ENCODE measurements at regions not wholly inside any gene's neighbourhood (a gene's known extent, or its start where the extent isn't known, plus 50 kb on each side); places are given as distances from the start of the nearest gene placed in this dataset.

- Mint-ChIP-seq H3K4me1 (peaks cover 18% of the 10 kb centered on the region), H3K27ac (no peak overlapping the region), H3K4me3 (no peak overlapping the region), H3K9me3 (no peaks in the 10 kb centered on the region), H3K27me3 (no peaks in the 10 kb centered on the region), H3K36me3 (no peaks in the 10 kb centered on the region)
- no peak for ATAC-seq (ENCODE audit: low read depth)
- POLR2A ChIA-PET: no interaction called here
- no peak for DNase-seq
Observed at GRCh38 chr4:17328141-17328815, 183.6 kb downstream of the QDPR start.

GRCh38 chr4:17327591-17327990 is 184.3 kb downstream of the QDPR start:
- H3K4me1 Mint-ChIP-seq: peaks cover 18% of the 10 kb centered on the region

GRCh38 chr4:17326756-17327155 is 185.1 kb downstream of the QDPR start:
- POLR2A ChIA-PET: no interaction called here
- Mint-ChIP-seq H3K27ac (no peak overlapping the region), H3K9me3 (no peaks in the 10 kb centered on the region), H3K36me3 (no peaks in the 10 kb centered on the region), H3K4me3 (no peak overlapping the region), H3K4me1 (peaks cover 18% of the 10 kb centered on the region), H3K27me3 (no peaks in the 10 kb centered on the region)
- no peak for DNase-seq
- ATAC-seq (ENCODE audit: low read depth): no peak

More at GRCh38 chr4:17327591-17327990, 184.3 kb downstream of the QDPR start:
- H3K27me3 Mint-ChIP-seq: no peaks in the 10 kb centered on the region
- DNase-seq: no peak
- no peak overlapping the region for H3K27ac Mint-ChIP-seq
- H3K4me3 Mint-ChIP-seq: no peak overlapping the region
- no peaks in the 10 kb centered on the region for H3K36me3 Mint-ChIP-seq
- no peak for ATAC-seq (ENCODE audit: low read depth)
- no peaks in the 10 kb centered on the region for H3K9me3 Mint-ChIP-seq
- POLR2A ChIA-PET: no interaction called here

GRCh38 chr4:17325098-17325497 is 186.8 kb downstream of the QDPR start:
- ATAC-seq (ENCODE audit: low read depth) (no peak), DNase-seq (no peak)
- Mint-ChIP-seq H3K27ac (no peak overlapping the region), H3K36me3 (no peaks in the 10 kb centered on the region), H3K4me1 (peaks cover 18% of the 10 kb centered on the region), H3K27me3 (no peaks in the 10 kb centered on the region), H3K9me3 (peaks cover 2% of the 10 kb centered on the region), H3K4me3 (peak overlapping the region; percentile 33)
- POLR2A ChIA-PET: no interaction called here

GRCh38 chr4:17324386-17324830 is 187.5 kb downstream of the QDPR start:
- H3K4me3 Mint-ChIP-seq: peak overlapping the region; percentile 33
- H3K4me1 Mint-ChIP-seq: peaks cover 18% of the 10 kb centered on the region
- peak overlapping the region; percentile 8 for H3K27ac Mint-ChIP-seq
- POLR2A ChIA-PET: no interaction called here
- no peaks in the 10 kb centered on the region for H3K27me3 Mint-ChIP-seq
- peak; percentile 81 for ATAC-seq (ENCODE audit: low read depth)
- H3K36me3 Mint-ChIP-seq: no peaks in the 10 kb centered on the region
- peaks cover 6% of the 10 kb centered on the region for H3K9me3 Mint-ChIP-seq
- DNase-seq: no peak

- H3K4me1 Mint-ChIP-seq: peaks cover 18% of the 10 kb centered on the region
- peak overlapping the region; percentile 33 for H3K4me3 Mint-ChIP-seq
- peak overlapping the region; percentile 8 for H3K27ac Mint-ChIP-seq
Observed at GRCh38 chr4:17323554-17324385, 188.1 kb downstream of the QDPR start.

GRCh38 chr4:17322514-17322913 is 189.4 kb downstream of the QDPR start:
- Mint-ChIP-seq H3K27ac (no peak overlapping the region), H3K4me1 (peaks cover 14% of the 10 kb centered on the region), H3K4me3 (no peak overlapping the region), H3K36me3 (no peaks in the 10 kb centered on the region), H3K9me3 (peaks cover 6% of the 10 kb centered on the region), H3K27me3 (peaks cover 5% of the 10 kb centered on the region)
- DNase-seq (no peak), ATAC-seq (ENCODE audit: low read depth) (no peak)
- POLR2A ChIA-PET: no interaction called here

More at GRCh38 chr4:17323554-17324385, 188.1 kb downstream of the QDPR start:
- POLR2A ChIA-PET: no interaction called here
- Mint-ChIP-seq H3K27me3 (no peaks in the 10 kb centered on the region), H3K9me3 (peaks cover 6% of the 10 kb centered on the region), H3K36me3 (no peaks in the 10 kb centered on the region)
- DNase-seq (no peak), ATAC-seq (ENCODE audit: low read depth) (no peak)

- ATAC-seq (ENCODE audit: low read depth): no peak
- POLR2A ChIA-PET: no interaction called here
- Mint-ChIP-seq H3K4me1 (peaks cover 11% of the 10 kb centered on the region), H3K36me3 (no peaks in the 10 kb centered on the region), H3K27me3 (peaks cover 8% of the 10 kb centered on the region), H3K27ac (no peak overlapping the region), H3K4me3 (no peak overlapping the region), H3K9me3 (peaks cover 6% of the 10 kb centered on the region)
- DNase-seq: no peak
Observed at GRCh38 chr4:17320046-17320445, 191.8 kb downstream of the QDPR start.

GRCh38 chr4:17317526-17317925 is 194.4 kb downstream of the QDPR start:
- H3K27ac Mint-ChIP-seq: no peak overlapping the region
- H3K9me3 Mint-ChIP-seq: peaks cover 6% of the 10 kb centered on the region
- POLR2A ChIA-PET: no interaction called here
- no peaks in the 10 kb centered on the region for H3K36me3 Mint-ChIP-seq
- ATAC-seq (ENCODE audit: low read depth) (no peak), DNase-seq (no peak)
- H3K4me1 Mint-ChIP-seq: no peaks in the 10 kb centered on the region
- peaks cover 8% of the 10 kb centered on the region for H3K27me3 Mint-ChIP-seq
- no peak overlapping the region for H3K4me3 Mint-ChIP-seq

- H3K9me3 Mint-ChIP-seq: peaks cover 6% of the 10 kb centered on the region
- no peaks in the 10 kb centered on the region for H3K36me3 Mint-ChIP-seq
- no peak overlapping the region for H3K4me3 Mint-ChIP-seq
- no peak for DNase-seq
- POLR2A ChIA-PET: no interaction called here
- no peak for ATAC-seq (ENCODE audit: low read depth)
- H3K27ac Mint-ChIP-seq: no peak overlapping the region
- H3K27me3 Mint-ChIP-seq: peaks cover 8% of the 10 kb centered on the region
- no peaks in the 10 kb centered on the region for H3K4me1 Mint-ChIP-seq
Observed at GRCh38 chr4:17316566-17316965, 195.3 kb downstream of the QDPR start.

- no peak overlapping the region for H3K27ac Mint-ChIP-seq
- no peaks in the 10 kb centered on the region for H3K4me1 Mint-ChIP-seq
- no peak overlapping the region for H3K4me3 Mint-ChIP-seq
- ATAC-seq (ENCODE audit: low read depth) (no peak), DNase-seq (no peak)
- POLR2A ChIA-PET: no interaction called here
- H3K27me3 Mint-ChIP-seq: peaks cover 14% of the 10 kb centered on the region
- H3K36me3 Mint-ChIP-seq: no peaks in the 10 kb centered on the region
- H3K9me3 Mint-ChIP-seq: peaks cover 4% of the 10 kb centered on the region
Observed at GRCh38 chr4:17315459-17315858, 196.4 kb downstream of the QDPR start.

- Mint-ChIP-seq H3K27me3 (peaks cover 16% of the 10 kb centered on the region), H3K36me3 (no peaks in the 10 kb centered on the region), H3K4me1 (peaks cover 2% of the 10 kb centered on the region), H3K27ac (no peak overlapping the region), H3K9me3 (no peaks in the 10 kb centered on the region), H3K4me3 (no peak overlapping the region)
- POLR2A ChIA-PET: no interaction called here
- no peak for DNase-seq
- ATAC-seq (ENCODE audit: low read depth): no peak
Observed at GRCh38 chr4:17313194-17313593, 198.7 kb downstream of the QDPR start.

- no peak for ATAC-seq (ENCODE audit: low read depth)
Observed at GRCh38 chr4:17310269-17310652, 201.6 kb downstream of the QDPR start.

More at GRCh38 chr4:17310269-17310652, 201.6 kb downstream of the QDPR start:
- no peak for DNase-seq
- Mint-ChIP-seq H3K4me3 (no peak overlapping the region), H3K36me3 (no peaks in the 10 kb centered on the region), H3K27ac (no peak overlapping the region), H3K4me1 (peaks cover 2% of the 10 kb centered on the region), H3K9me3 (no peaks in the 10 kb centered on the region), H3K27me3 (peaks cover 12% of the 10 kb centered on the region)
- POLR2A ChIA-PET: no interaction called here

Measured in activated naive CD8-positive, alpha-beta T cell treated with anti-CD3 and anti-CD28 coated beads, Interleukin-2, amount 10 ng/mL, durations not matched to agents 7 days and 5 days (primary cell).